Lower lobe of right lung (tissue), 2 donors: ENCODE measurements at regions not wholly inside any gene's neighbourhood (a gene's known extent, or its start where the extent isn't known, plus 50 kb on each side); places are given as distances from the start of the nearest gene placed in this dataset.

ENCODE experiments used
- ATAC-seq, 2 donors: fragments of 200-7000 bp; cut with Tn5 transposase; one replicate each; pipeline ENCODE4 v1.9.1; 2020 to 2022; ENCODE audit warnings: mild to moderate bottlenecking in 2 of 2, moderate library complexity in 2 of 2
- DNase-seq: peaks from one replicate; pipeline ENCODE4 v3.0.0-alpha.2; 2020
- H3K27ac ChIP-seq: fragments of 200-600 bp; one replicate; pipeline ENCODE4 v1.8.0; 2022
- H3K27me3 ChIP-seq: fragments of 200-600 bp; one replicate; pipeline ENCODE4 v1.8.0; 2022; ENCODE audit warnings: low read depth
- H3K36me3 ChIP-seq: fragments of 200-600 bp; one replicate; pipeline ENCODE4 v1.8.0; 2022; ENCODE audit warnings: mild to moderate bottlenecking
- H3K4me1 ChIP-seq: fragments of 200-600 bp; one replicate; pipeline ENCODE4 v1.8.0; 2022
- H3K4me3 ChIP-seq: fragments of 200-600 bp; one replicate; pipeline ENCODE4 v1.8.0; 2022; ENCODE audit warnings: mild to moderate bottlenecking
- H3K9me3 ChIP-seq: fragments of 200-600 bp; one replicate; pipeline ENCODE4 v1.8.0; 2022
- CTCF ChIP-seq: fragments of 200-600 bp; IDR thresholded peaks from one replicate; pipeline ENCODE4 v1.8.0; 2022; ENCODE audit warnings: antibody characterized with exemption, mild to moderate bottlenecking
- intact Hi-C: fragments of 100-400 bp; cut with DNase I; formaldehyde crosslinking; loops from one replicate; pipeline ENCODE4 v1.11.0; 2022
- donor health status: DM: no; HTN: yes; CAD: no; lungs with severe emphysema.

GRCh38 chr1:42040159-42040558, 113.1 kb upstream of the GUCA2B start:
- intact Hi-C loops = no loop called here
- Histone ChIP-seq H3K4me3 (no peak overlapping the region), H3K27me3 (no peaks in the 10 kb centered on the region), H3K36me3 (no peaks in the 10 kb centered on the region), H3K9me3 (no peaks in the 10 kb centered on the region), H3K27ac (no peak overlapping the region), H3K4me1 (peaks cover under 1% of the 10 kb centered on the region)
- no peak for TF ChIP-seq CTCF
- ATAC-seq (no peak), DNase-seq (no peak)

DNA sequence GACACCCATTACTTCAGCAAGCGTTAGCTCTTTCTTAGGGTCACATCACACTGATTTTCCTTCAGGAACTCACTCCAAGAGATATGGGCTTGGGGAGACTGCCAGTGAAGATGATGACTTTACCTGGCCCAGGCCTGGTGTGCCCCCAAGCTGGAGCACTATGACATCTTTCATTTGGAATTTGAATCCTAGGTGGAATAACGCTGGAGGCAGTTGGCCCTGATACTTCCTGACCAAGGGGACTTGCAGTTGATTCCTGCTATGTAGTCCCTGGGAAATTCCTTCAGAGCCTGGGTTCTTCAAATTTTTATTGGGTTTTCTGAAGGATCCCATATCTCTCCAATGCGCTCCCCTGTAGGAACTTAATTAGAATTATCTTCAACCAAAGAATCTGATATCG, 114.9 kb upstream of the GUCA2B start:
- no peak overlapping the region for H3K27ac ChIP-seq
- ATAC-seq (no peak), DNase-seq (no peak)
- no peak overlapping the region for H3K4me3 ChIP-seq
- H3K9me3 ChIP-seq = no peaks in the 10 kb centered on the region
- TF ChIP-seq CTCF = no peak
- intact Hi-C loops = no loop called here
- H3K27me3 ChIP-seq = no peaks in the 10 kb centered on the region
- no peaks in the 10 kb centered on the region for H3K36me3 ChIP-seq
- peaks cover 11% of the 10 kb centered on the region for H3K4me1 ChIP-seq

DNA sequence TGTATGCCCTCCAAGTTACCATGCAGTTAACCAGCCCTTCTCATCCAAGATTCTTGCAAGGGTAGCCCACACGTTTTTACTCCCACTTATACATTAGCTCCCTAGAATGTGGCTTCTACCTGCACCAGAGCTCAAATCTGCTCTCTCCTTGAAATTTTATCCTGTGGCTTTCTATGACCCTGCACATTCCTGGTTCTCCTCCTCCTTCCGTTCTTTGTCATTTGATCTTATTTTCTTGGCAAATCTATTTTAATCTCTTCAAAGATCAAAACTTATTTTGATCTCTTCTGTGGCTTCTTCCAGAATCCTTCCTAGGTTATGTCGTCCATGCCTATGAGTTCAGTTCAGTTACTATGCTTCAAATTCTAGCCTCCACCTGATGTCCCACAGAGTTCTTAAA, 115.6 kb upstream of the GUCA2B start:
- no peaks in the 10 kb centered on the region for H3K9me3 ChIP-seq
- no peak for ATAC-seq
- peaks cover 11% of the 10 kb centered on the region for H3K4me1 ChIP-seq
- H3K4me3 ChIP-seq = no peak overlapping the region
- no peaks in the 10 kb centered on the region for H3K27me3 ChIP-seq
- DNase-seq = no peak
- H3K36me3 ChIP-seq = no peaks in the 10 kb centered on the region
- no peak overlapping the region for H3K27ac ChIP-seq
- TF ChIP-seq CTCF = no peak
- intact Hi-C loops = no loop called here

GRCh38 chr1:42037161-42037560, 116.0 kb upstream of the GUCA2B start:
- no peak for ATAC-seq
- Histone ChIP-seq H3K4me1 (peaks cover 11% of the 10 kb centered on the region), H3K4me3 (no peak overlapping the region), H3K27me3 (no peaks in the 10 kb centered on the region), H3K27ac (no peak overlapping the region), H3K9me3 (no peaks in the 10 kb centered on the region), H3K36me3 (no peaks in the 10 kb centered on the region)
- no peak for TF ChIP-seq CTCF
- intact Hi-C loops = no loop called here
- no peak for DNase-seq

GRCh38 chr1:42035830-42036604, 117.2 kb upstream of the GUCA2B start:
- Histone ChIP-seq H3K27ac (peak overlapping the region; percentile 22), H3K36me3 (no peaks in the 10 kb centered on the region), H3K9me3 (no peaks in the 10 kb centered on the region), H3K4me3 (peak overlapping the region; percentile 93), H3K27me3 (no peaks in the 10 kb centered on the region), H3K4me1 (peaks cover 11% of the 10 kb centered on the region)
- ATAC-seq (peak; percentile 98), DNase-seq (peak; percentile 98)
- intact Hi-C loops = no loop called here
- no peak for TF ChIP-seq CTCF
